Fibroblast of skin of left biceps (primary cell): ENCODE measurements at regions not wholly inside any gene's neighbourhood (a gene's known extent, or its start where the extent isn't known, plus 50 kb on each side); places are given as distances from the start of the nearest gene placed in this dataset.

Experiments
- DNase-seq, 2 experiments: peaks; one replicate each; pipeline ENCODE4 v3.0.0-alpha.2; 2013; ENCODE audit warnings: low read depth in 2 of 2

DNA sequence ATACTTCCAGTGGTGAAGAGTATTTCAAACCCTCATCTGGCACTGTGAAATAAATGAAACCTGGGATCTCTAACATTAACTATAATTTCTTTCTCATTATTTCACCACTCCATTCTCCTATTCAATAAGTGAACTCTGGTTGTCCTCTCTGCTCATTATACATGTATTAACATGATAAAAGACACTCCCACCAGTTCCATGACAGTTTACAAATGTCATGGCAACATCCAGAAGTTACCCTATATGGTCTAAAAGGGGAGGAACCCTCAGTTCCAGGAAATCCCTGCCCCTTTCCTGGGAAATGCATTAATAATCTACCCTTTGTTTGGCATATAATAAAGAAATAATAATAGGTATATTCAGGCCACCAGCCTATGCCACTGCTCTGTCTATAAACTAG, 62.7 kb upstream of the BRINP3 start:
- DNase-seq = no peak

DNA sequence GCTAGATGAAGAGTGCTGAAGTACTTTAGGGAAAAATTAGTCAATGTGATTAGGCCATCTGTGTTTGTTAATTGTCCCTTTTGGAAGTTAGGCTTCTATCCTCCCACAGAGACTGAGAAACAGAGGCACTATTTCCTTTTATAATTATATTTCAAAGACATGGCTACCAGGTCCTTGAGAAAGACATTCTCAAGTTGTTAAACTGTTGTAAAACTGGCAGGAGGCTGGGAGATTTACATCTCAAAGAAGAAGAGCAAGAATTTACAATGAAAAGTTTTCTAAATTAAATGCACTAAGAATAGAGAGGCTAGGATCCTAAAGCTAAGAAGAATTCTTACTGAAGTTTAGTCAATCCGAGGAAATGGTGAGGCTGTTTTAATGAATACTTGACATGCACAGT, 74.0 kb upstream of the BRINP3 start:
- no peak for DNase-seq

DNA sequence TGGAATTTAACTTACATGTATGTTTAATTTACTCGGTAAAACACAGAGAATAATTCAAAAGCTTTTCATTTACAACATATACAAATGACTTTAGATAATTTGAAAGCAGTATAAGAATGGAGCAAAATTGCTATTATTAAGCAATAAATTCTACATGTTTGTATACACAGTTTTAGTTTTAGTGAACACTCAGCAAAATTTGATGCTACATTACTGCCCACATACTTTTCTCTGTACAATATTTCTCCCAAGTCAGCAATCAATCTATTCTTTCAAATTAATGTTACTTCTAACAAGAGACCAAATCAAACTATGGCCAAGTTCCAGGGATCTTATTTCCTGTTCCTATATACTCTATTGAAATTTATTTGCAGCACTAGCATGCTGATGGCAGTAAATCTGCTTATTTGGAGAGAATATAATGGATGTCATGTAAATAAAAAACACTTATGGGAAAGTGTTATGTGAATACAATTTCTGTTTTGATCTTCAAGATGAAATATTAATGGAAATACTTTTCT, 82.6 kb upstream of the BRINP3 start:
- no peak for DNase-seq

DNA sequence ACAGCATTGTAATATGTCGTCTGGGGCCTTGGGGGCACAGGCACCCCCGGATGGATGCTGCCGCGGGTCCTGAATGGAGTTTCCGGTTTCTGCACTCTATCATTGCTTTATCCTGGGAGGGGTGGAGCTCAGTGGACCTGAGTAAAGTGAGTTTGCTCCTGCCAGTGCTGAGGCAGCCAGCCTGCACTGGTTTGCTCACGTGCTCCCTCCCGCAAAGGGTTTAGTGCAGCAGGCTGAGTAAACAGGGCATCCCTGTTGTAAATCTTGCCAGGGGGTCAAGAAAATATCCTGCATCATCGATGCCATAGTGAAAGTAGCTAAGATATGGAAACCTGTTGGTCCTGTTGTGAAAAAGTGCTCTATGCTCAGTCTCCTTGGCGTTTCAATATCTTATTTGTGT, 85.6 kb upstream of the BRINP3 start:
- DNase-seq = no peak

DNA sequence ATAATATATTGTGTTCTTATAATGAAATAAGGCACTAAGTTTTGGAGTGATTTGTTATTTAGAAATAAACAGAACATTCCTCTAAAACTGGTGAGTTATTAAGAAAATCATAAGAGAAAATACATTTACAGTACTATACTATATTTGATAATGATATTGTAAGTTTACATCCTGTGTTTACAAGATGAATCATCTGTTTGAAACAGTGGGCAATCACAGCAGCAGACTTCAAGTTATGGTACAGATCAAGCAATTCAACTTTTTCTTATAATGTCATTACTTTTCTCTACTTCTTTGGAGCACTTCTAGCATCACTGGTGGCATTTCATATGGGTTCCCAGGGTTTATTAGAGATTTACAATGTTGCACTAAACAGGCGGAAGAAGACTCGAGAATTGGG, 86.5 kb upstream of the BRINP3 start:
- DNase-seq = no peak

DNA sequence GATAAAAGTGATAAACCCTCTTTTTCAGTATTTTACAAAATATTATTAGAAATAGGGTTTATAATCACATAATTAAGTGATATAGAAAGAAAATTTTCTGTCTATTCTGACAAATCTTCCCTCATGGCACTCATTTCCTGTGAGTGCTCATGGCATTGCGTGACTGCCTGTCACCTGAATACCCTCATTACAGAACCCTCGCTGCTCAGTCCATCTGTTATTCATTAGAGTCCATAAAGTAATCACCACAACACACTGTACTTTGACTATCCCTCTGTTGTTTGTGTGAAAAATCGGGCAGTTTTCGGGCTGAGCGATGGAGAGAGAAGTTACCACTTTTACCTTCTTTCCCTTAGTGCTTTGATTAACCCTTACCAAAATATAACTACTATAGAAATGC, 100.4 kb upstream of the BRINP3 start:
- peak; percentile 10 to 13 for DNase-seq

DNA sequence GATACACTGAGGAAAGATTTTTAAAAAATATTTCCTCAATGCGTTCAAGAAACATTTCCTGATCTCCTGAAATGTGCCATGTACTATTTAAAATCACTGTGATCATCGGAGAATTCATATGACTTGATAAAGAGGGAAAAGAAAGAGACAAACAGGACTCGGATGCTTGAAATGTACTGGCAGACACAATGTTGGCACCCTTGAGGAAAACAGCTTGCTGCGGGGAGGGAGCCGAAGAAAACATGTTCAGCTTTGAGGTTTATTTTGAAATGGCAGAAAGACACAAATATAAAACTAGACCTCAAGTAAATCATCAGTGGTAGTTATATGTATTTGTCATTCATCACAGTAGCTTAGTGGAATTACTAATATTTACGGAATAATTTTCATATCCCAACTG, 100.9 kb upstream of the BRINP3 start:
- no peak for DNase-seq

DNA sequence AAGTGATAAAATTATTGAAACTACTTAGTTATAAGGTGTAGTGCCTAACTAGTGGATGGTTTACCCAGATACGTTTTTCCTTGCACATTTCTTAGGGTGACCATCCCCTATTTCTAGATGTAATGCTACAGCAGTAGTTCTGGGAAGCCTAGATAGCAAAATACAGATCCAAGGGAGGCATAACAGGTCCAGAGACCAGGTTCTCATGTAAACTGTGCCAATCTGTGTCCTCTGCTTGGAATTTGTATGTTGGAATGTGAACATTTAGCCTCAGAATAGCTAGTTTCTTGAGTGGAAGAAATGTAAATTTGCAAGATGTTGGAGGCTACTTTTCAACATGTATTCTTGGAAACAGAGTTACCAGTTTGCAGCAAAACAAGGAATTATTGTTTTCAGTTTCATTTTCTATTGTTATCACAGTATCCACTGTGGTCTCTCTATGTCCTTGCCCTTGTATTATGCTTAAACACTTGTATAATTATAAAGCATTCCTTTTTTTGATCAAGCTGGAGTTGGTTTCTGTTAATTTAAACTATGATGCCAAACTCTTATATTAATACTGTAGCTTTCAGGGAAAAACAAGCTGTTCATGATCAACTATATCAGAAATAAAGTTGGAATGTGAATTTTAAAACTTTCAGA, 102.0 kb upstream of the BRINP3 start:
- DNase-seq = no peak

DNA sequence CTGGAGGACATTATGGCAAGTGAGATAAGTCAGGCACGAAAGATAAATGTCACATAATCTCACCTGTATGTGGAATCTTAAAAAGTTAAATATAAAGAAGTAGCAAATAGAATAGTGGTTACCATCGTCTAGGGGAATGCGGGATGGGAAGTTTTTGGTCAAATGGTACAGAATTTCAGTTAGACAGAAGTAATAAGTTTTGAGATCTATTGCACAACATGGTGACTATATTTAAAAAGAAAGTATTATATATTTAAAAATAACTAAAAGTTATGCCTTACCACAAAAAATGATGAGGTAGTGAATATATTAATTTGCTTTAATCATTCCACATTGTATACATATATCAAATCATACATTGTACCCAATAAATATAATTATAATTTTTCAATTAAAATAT, 106.2 kb upstream of the BRINP3 start:
- DNase-seq = no peak

DNA sequence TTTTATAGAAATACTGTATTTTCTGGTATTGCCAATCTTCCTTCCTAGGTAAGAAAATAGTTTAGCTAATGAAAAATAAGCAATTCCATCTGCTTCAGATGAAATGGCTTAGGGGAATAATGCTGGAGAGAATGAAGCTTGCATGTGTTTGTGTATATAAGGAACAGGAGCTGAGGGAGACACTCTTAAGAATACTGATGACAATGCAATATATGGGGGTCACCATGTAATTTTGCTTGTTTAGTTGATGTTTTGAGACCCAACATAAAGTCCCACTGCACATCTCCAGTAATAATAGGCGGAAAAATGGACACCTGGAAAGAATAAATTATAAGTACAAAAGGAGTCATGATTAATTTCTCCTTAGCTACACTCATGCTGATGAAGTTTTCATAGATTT, 110.8 kb upstream of the BRINP3 start:
- no peak for DNase-seq

DNA sequence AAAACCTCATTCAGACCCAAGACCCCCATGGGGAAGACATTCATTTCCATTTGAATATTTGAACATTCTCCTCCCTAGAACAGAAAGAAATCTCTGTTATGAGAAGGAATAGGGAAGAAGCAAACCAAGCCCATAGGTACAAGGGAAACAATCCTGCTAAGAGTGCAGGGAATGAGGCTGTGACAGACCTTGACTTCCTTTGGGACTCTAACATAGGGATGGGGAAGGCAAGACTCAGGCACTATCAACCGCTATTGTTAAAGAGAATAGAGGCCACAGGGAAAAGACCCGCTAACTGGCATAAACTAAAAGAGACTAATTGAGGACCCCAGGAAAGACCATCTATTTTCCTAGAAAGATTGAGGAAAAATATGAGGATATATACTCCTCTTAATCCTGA, 117.8 kb upstream of the BRINP3 start:
- DNase-seq = no peak

DNA sequence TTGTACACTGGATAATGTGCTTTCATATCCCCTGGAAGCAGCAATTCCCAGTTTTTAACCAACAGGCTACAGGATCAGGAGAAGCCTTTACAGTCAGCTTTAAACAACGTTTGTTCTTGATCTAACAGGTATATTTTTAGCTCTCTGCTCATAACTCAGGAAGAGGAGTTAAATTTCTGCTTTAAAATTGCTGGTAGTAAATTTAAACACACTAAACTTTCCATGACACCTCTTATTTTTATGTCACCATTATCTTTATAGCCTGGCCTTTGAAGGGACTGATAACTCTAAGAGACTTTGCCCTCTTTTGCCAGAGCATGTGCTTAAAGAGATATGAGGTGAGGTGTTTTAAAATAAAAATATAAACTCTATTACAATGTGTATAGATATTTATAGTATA, 119.6 kb upstream of the BRINP3 start:
- no peak for DNase-seq

DNA sequence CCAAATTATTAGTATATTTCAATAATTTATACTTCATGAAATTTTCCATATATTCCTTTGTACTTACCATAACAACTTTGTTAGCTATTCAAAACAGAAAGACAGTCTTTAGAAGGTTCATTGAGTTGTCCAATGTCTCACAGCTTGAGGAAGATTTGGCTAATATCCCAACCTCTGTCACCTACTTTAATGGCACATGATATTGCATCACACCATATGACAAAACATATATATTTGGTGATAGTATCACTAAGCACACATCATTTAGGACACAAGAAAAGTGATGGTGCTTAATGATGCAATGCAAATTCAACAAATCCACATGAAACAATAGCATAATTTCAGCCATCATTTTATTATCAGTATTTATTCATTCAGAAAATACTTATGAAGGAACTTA, 122.0 kb upstream of the BRINP3 start:
- DNase-seq = no peak

DNA sequence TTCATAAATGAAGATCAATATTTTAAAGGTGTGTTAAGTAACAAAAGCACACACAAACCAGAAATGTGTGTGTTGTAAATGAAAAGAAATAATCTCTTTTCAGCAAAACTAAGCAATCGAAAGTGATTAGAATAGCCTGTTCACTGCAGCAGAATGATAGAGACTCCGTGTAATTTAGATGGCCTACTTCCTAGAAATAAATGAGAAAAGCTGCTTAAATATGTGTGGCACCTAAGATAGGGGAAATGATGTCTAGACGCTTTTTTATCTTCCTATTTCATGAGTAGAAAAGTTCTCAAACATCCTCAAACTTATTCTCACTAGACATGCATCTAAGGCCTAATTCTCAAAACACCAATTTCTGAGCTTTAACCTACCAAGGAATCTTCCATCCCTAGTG, 124.7 kb upstream of the BRINP3 start:
- no peak for DNase-seq

DNA sequence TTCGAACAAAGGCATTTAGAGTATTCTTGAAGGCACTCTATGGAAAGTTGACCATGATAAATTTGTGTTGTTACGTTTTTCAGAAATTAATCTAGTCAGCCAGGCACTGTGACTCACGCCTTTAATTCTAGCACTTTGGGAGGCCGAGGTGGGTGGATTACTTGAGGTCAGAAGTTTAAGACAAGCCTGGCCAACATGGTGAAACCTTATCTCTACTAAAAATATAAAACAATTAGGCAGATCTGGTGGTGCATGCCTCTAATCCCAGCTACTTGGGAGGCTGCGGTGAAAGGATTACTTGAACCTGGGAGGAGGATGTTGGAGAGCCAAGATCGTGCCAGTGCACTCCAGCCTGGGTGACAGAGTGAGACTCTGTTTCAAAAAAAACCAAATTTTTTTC, 130.6 kb upstream of the BRINP3 start:
- DNase-seq = no peak

DNA sequence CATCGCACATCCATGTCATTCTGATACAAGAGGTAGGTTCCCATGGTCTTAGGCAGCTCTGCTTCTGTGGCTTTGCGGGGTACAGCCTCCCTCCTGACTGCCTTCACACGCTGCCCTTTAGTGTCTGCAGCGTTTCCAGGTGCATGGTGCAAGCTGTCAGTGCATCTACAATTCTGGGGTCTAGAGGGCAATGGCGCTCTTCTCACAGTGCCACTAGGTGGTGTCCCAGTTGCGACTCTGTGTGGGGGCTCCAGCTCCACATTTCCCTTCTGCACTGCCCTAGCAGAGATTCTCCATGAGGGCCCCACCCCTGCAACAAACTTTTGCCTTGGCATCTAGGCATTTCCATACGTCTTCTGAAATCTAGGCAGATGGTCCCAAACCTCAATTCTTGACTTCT, 138.2 kb upstream of the BRINP3 start:
- no peak for DNase-seq

DNA sequence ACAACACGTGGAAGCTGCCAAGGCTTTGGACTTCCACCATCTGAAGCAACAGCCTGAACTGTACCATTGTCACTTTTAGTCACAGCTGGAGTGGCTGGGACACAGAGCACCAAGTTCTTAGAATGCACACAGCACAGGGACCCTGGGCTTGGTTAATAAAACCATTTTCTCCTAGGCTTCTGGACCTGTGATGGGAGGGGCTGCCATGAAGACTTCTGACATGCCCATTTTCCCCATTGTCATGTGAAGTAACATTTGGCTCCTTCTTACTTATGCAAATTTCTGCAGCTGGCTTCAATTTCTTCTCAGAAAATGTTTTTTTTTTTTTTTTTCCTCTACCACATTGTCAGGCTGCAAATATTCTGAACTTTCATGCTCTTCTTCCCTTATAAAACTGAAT, 138.6 kb upstream of the BRINP3 start:
- DNase-seq = no peak

DNA sequence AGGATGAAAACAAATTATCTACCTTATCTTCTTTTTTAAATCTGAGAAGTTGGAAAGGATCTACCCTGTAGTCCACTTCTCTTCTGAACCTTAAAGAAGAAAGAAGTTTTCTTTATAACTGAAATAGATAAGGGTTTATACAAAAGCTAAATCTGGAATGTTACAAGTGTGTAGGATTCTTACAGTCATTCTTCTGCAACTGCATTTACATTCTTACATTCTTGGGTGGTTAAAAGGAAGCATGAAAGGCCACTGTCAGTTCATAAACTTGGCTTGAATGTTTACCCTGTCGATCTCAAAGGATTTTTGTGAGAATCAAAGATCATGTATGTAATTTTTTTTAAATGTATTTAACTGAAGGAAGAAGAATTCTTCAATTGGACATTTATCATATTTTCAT, 142.1 kb upstream of the BRINP3 start:
- no peak for DNase-seq

DNA sequence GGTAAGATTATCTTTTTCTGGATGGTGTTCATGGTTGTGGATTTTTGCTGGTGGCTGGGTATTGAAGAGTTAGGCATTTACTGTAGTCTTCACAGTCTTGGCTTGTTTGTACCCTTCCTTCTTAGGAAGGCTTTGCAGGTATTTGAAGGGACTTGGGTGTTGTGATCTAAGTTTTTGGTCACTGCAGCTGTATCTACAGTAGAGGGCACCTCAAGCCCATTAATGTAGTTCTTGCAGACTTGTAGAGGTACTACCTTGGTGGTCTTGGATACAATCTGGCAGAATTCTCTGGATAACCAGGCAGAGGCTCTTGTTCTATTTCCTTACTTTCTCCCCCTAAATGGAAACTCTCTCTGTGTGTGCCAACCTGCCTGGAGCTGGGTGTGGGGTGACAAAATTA, 155.8 kb upstream of the BRINP3 start:
- no peak for DNase-seq

DNA sequence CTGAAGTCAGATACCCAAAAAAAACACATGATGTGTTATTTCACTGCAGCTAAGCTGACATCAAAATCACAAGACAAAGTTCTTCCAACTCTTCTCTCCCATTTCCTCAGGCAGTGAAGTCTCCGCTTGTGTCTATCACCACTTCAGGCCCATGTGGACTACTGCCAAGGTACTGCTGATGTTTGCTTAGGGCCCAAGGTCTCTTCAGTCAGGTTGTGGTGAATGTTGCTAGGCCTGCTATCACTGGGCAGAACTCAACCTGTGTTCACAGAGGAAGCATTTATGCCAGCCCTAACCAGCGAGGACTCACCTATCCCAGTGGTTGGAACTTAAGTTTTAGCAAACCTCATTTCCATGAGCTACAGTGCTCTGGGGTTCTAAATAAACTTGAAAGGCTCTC, 156.5 kb upstream of the BRINP3 start:
- DNase-seq = no peak

DNA sequence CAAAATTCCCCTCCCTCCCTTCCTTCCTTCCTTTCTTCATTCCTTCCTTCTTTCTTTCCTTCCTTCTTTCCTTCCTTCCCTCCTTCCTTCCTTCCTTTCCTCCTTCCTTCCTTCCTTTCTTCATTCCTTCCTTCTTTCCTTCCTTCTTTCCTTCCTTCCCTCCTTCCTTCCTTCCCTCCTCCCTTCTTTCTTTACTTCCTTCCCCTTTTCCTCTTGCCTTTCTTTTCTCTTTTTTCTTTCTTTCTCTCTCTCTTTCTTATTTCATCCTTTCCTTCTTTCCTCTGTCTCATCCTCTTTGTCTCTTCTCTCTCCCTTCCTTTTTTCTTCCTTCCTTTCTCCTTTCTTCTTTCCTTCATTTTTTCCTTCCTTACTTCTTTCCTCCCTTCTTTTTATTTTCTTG, 171.9 kb upstream of the BRINP3 start:
- no peak for DNase-seq

DNA sequence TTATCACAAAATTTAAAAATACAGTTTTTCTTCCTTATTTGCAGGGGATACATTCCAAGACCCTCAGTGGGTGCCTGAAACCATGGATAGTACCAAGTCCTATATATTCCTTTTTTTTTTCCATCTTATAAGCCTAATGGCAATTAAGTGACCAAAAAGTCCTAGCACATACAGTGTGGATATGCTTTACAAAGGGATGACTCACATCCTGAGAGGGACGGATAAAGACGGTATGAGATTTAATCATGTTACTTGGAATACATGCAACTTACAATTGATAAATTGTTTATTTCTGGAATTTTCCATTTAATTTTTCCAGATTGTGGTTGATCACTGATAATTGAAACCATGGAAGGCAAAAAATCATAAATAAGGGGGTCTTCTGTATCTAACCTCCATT, 181.2 kb upstream of the BRINP3 start:
- no peak for DNase-seq

DNA sequence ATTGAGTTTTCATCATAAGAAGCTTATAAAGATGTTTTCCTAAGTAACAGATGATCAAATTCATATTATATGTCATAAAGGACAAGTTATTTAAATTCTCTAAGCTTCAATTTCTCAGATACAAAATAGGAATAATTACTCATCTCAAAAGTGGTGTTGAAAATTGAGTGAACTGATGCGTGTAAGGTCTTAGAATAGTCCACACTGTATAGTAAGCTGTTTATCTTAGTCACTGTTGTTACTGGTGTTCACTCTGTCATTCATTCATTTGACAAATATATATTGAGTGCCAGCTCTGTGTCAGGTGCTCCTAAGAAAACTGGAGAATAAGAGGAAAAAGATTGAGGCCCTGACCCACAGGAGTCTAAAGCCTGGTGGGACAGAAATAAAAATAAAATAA, 186.3 kb upstream of the BRINP3 start:
- no peak for DNase-seq

DNA sequence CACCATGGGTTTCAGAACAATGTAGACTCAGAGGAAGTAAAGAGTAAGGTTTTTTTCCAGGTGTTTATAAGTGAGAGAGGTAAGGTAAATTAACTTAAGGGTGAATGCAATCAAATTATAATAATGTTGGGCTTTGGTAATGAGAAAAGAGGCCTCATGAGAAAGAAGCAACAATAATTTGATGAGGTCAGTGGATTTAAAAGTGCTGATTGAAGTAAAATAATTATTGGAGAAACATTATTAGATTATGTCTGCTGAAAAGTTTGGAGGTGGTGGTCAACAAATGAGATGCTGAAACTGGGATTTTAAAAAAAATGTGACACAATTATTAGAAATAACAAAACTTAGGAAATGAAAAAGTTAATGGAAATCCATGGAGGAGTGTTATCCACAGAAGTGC, 187.4 kb upstream of the BRINP3 start:
- DNase-seq = no peak
